Caco-2 (cell line): ENCODE measurements at regions not wholly inside any gene's neighbourhood (a gene's known extent, or its start where the extent isn't known, plus 50 kb on each side); places are given as distances from the start of the nearest gene placed in this dataset.

Experiments used
- BruUV-seq: library from RNA; stranded (reverse); fragments of 400-500 nt; replicated peaks from 2 replicates; lab custom pipeline; 2021; lab: Mats Ljungman, UMichigan
- CTCF ChIA-PET: fragments of 300-600 bp; sonication (Branson Sonifier 250); formaldehyde crosslinking; loops from one replicate; lab custom pipeline; 2022; ENCODE audit warnings: antibody characterized with exemption; lab: Charles Lee
- POLR2A ChIA-PET: fragments of 300-600 bp; sonication (Branson Sonifier 250); formaldehyde crosslinking; loops from one replicate; lab custom pipeline; 2022; ENCODE audit warnings: antibody characterized with exemption; lab: Charles Lee
- DNase-seq, 2 experiments: peaks; one replicate each; pipeline versions ENCODE4 v3.0.0 to v3.0.0-alpha.2; 2020 to 2022
- H3K27me3 ChIP-seq: replicated peaks from 2 replicates; pipeline ENCODE4 v1.6.0; 2011; ENCODE audit warnings: low read length; ENCODE audit not compliant: control insufficient read depth, insufficient read depth
- H3K36me3 ChIP-seq: 2 replicates; pipeline ENCODE4 v1.5.1; 2011; ENCODE audit warnings: low read length; ENCODE audit not compliant: control insufficient read depth, insufficient read depth
- H3K4me1 ChIP-seq: fragments of 250-450 bp; sonication (Bioruptor Pico); 2 replicates; pipeline ENCODE4 v1.5.1; 2020; ENCODE audit warnings: mild to moderate bottlenecking
- H3K4me3 ChIP-seq: 2 replicates; pipeline ENCODE4 v1.5.1; 2011; ENCODE audit warnings: low read depth, mild to moderate bottlenecking, control low read depth, low read length
- H3K9me3 ChIP-seq: fragments of 250-450 bp; sonication (Bioruptor Pico); 2 replicates; pipeline ENCODE4 v1.5.1; 2020; ENCODE audit warnings: mild to moderate bottlenecking, moderate library complexity
- H3K27ac Mint-ChIP-seq: one replicate; pipeline ENCODE4 v1.8.0; 2022; ENCODE audit warnings: mixed read lengths; ENCODE audit not compliant: unreplicated experiment
- H3K27me3 Mint-ChIP-seq: one replicate; pipeline ENCODE4 v1.8.0; 2022; ENCODE audit warnings: mixed read lengths; ENCODE audit not compliant: insufficient read depth, unreplicated experiment
- H3K36me3 Mint-ChIP-seq: one replicate; pipeline ENCODE4 v1.8.0; 2022; ENCODE audit warnings: mild to moderate bottlenecking, mixed read lengths; ENCODE audit not compliant: insufficient read depth, unreplicated experiment
- H3K4me1 Mint-ChIP-seq: one replicate; pipeline ENCODE4 v1.8.0; 2022; ENCODE audit warnings: low read depth, mixed read lengths; ENCODE audit not compliant: unreplicated experiment
- H3K4me3 Mint-ChIP-seq: one replicate; pipeline ENCODE4 v1.8.0; 2022; ENCODE audit warnings: mild to moderate bottlenecking, moderate library complexity, mixed read lengths; ENCODE audit not compliant: unreplicated experiment
- H3K9me3 Mint-ChIP-seq: one replicate; pipeline ENCODE4 v1.8.0; 2022; ENCODE audit warnings: mixed read lengths; ENCODE audit not compliant: unreplicated experiment
- intact Hi-C: fragments of 100-400 bp; cut with micrococcal nuclease; formaldehyde crosslinking; loops from one replicate; pipeline ENCODE4 v1.10.0; 2022; ENCODE audit not compliant: unreplicated experiment
- TF ChIP-seq, protein P1 (sequence below), 2 experiments: fragments of 200-600 bp in 1 of 2; IDR thresholded peaks; 1 replicate in 1 of 2; 2 replicates in 1 of 2; pipeline versions ENCODE4 v1.5.1 to v1.8.0; 2011 to 2022; ENCODE audit warnings: antibody characterized with exemption in 1 of 2, control low read depth in 1 of 2, inconsistent platforms in 1 of 2, low read depth in 1 of 2, low read length in 1 of 2, mild to moderate bottlenecking in 1 of 2, moderate library complexity in 1 of 2; ENCODE audit not compliant: insufficient read depth in 1 of 2, severe bottlenecking in 1 of 2, unreplicated experiment in 1 of 2

DNA sequence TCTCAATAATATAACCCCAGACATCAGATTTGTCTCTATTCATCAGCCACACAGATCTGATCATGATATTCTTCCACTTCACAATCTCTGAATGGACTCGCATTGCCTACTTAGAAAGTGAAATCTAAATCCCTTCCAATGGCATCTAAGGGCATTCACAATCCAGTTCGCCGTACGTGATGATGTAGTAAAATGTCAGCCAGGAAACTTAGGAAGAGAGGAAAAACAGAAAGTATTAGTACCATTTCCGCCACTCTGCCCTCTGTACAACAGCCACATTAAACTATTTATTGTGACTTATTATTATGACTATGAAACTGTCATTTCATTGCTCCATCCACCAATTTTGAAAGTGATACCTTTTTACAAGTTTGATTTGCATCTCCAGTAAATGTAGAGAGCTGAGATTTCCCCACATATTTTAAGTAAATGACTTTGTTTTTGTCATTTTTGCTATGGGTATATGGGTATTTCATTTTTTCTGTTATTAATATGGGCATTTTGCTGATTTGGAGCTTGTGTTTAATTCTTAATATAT is 69.4 kb upstream of the SMIM36 start:
- H3K4me3 ChIP-seq: no peak overlapping the region
- no peaks in the 10 kb centered on the region for H3K36me3 ChIP-seq
- Mint-ChIP-seq H3K36me3 (no peaks in the 10 kb centered on the region), H3K4me1 (no peaks in the 10 kb centered on the region), H3K9me3 (no peaks in the 10 kb centered on the region), H3K4me3 (no peak overlapping the region), H3K27me3 (peaks cover 10% of the 10 kb centered on the region), H3K27ac (no peak overlapping the region)
- H3K4me1 ChIP-seq: no peaks in the 10 kb centered on the region
- ChIA-PET CTCF (no interaction called here), POLR2A (no interaction called here)
- H3K9me3 ChIP-seq: no peaks in the 10 kb centered on the region
- no peak for DNase-seq
- intact Hi-C loops: no loop called here
- H3K27me3 ChIP-seq: no peaks in the 10 kb centered on the region
- TF ChIP-seq, protein P1, sequence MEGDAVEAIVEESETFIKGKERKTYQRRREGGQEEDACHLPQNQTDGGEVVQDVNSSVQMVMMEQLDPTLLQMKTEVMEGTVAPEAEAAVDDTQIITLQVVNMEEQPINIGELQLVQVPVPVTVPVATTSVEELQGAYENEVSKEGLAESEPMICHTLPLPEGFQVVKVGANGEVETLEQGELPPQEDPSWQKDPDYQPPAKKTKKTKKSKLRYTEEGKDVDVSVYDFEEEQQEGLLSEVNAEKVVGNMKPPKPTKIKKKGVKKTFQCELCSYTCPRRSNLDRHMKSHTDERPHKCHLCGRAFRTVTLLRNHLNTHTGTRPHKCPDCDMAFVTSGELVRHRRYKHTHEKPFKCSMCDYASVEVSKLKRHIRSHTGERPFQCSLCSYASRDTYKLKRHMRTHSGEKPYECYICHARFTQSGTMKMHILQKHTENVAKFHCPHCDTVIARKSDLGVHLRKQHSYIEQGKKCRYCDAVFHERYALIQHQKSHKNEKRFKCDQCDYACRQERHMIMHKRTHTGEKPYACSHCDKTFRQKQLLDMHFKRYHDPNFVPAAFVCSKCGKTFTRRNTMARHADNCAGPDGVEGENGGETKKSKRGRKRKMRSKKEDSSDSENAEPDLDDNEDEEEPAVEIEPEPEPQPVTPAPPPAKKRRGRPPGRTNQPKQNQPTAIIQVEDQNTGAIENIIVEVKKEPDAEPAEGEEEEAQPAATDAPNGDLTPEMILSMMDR (IDR thresholded peaks at IDR 0.05; ENCODE audit: insufficient read depth in 1 of 2, low read depth in 1 of 2, low read length in 1 of 2, severe bottlenecking in 1 of 2, unreplicated experiment in 1 of 2): no peak
- no TSS peak for BruUV-seq

DNA sequence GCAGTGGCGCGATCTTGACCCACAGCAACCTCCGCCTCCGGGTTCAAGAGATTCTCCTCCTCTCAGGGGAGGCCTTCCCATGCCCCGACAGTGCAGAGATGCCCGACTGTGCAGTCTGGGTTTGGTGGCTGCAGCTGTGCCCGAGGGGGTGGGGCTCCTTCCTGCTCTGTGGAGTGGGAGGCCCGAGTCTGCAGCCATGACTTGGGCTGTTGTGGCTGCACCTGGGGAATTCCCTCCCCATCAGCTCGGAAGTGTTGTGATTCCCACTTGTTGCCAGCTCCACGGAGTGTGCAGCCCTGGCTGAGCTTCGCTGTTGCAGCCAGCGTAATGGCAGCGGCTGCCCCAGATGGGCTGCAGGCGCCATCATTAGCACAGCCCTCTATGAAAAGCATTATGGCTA is 66.4 kb upstream of the SMIM36 start:
- intact Hi-C loops: no loop called here
- Mint-ChIP-seq H3K27ac (no peak overlapping the region), H3K4me3 (no peak overlapping the region), H3K4me1 (no peaks in the 10 kb centered on the region), H3K27me3 (peaks cover 8% of the 10 kb centered on the region), H3K9me3 (no peaks in the 10 kb centered on the region), H3K36me3 (no peaks in the 10 kb centered on the region)
- H3K4me3 ChIP-seq: no peak overlapping the region
- no peaks in the 10 kb centered on the region for H3K27me3 ChIP-seq
- H3K36me3 ChIP-seq: no peaks in the 10 kb centered on the region
- ChIA-PET CTCF (no interaction called here), POLR2A (no interaction called here)
- BruUV-seq: no TSS peak
- DNase-seq: no peak
- TF ChIP-seq, protein P1 (IDR thresholded peaks at IDR 0.05; ENCODE audit: insufficient read depth in 1 of 2, low read depth in 1 of 2, low read length in 1 of 2, severe bottlenecking in 1 of 2, unreplicated experiment in 1 of 2): no peak
- no peaks in the 10 kb centered on the region for H3K9me3 ChIP-seq
- H3K4me1 ChIP-seq: no peaks in the 10 kb centered on the region

DNA sequence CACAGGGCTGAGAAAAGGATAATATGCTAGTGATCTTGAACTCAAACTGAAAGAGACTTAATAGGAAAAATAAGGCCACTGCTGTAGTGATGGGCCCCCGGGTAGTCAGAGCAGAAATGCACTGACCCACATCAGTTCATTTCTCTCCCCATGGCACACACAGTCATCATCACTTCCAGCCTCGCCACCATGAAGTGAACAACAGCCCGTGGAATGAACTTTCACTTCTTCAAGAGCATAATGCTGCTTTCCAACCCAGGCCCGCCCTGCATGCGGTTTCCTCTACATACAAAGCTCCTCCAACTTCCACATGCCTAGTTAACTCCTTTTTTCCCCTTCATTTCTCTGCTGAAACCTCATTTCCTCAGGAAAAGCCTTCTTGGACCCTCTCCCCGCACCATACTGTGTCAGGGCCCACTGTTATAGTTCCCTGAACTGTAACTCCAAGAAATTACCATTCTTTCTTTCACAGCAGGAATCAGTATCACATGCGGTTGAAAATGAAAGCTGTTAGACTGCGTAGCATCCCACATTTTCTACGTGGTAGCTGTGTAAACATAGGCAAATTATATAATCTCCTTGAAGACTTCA is 65.8 kb upstream of the SMIM36 start:
- POLR2A ChIA-PET: no interaction called here
- CTCF ChIA-PET: no interaction called here
- no peak overlapping the region for H3K4me3 Mint-ChIP-seq

More for the DNA sequence above, 65.8 kb upstream of the SMIM36 start:
- no TSS peak for BruUV-seq
- H3K9me3 ChIP-seq: no peaks in the 10 kb centered on the region
- DNase-seq: no peak
- peaks cover 7% of the 10 kb centered on the region for H3K27me3 Mint-ChIP-seq
- H3K27ac Mint-ChIP-seq: no peak overlapping the region
- intact Hi-C loops: no loop called here
- no peaks in the 10 kb centered on the region for H3K9me3 Mint-ChIP-seq
- no peak overlapping the region for H3K4me3 ChIP-seq
- no peaks in the 10 kb centered on the region for H3K27me3 ChIP-seq
- H3K4me1 ChIP-seq: no peaks in the 10 kb centered on the region
- H3K4me1 Mint-ChIP-seq: no peaks in the 10 kb centered on the region
- H3K36me3 ChIP-seq: no peaks in the 10 kb centered on the region
- H3K36me3 Mint-ChIP-seq: no peaks in the 10 kb centered on the region
- TF ChIP-seq, protein P1 (IDR thresholded peaks at IDR 0.05; ENCODE audit: insufficient read depth in 1 of 2, low read depth in 1 of 2, low read length in 1 of 2, severe bottlenecking in 1 of 2, unreplicated experiment in 1 of 2): no peak
